Peyer's patch (tissue), 4 donors: ENCODE measurements at regions not wholly inside any gene's neighbourhood (a gene's known extent, or its start where the extent isn't known, plus 50 kb on each side); places are given as distances from the start of the nearest gene placed in this dataset.
"Not testable (repeated sequence)": the region's sequence is repeated elsewhere in the genome, so short reads cannot be mapped to it uniquely, and the experiment has no call there.

Experiments
- DNase-seq, 3 donors: peaks; one replicate each; pipeline ENCODE4 v3.0.0-alpha.2; 2017 to 2019
- H3K27ac ChIP-seq, 4 donors: fragments of 200-600 bp; sonication (generic); one replicate each; pipeline ENCODE4 v1.5.1; 2016 to 2019
- H3K27me3 ChIP-seq, 2 donors: fragments of 200-600 bp; sonication (generic); one replicate each; pipeline ENCODE4 v1.5.1; 2019
- H3K36me3 ChIP-seq, 3 donors: fragments of 200-600 bp; sonication (generic); one replicate each; pipeline ENCODE4 v1.5.1; 2016 to 2019
- H3K4me1 ChIP-seq, 4 donors: fragments of 200-600 bp; sonication (generic); one replicate each; pipeline ENCODE4 v1.5.1; 2016 to 2019
- H3K4me3 ChIP-seq, 4 donors: fragments of 200-600 bp; sonication (generic); 1 replicate in 3 of 4; 2 replicates in 1 of 4; pipeline ENCODE4 v1.5.1; 2016 to 2019; ENCODE audit warnings: mild to moderate bottlenecking in 1 of 4
- H3K9me3 ChIP-seq, 4 donors: fragments of 200-600 bp; sonication (generic); one replicate each; pipeline ENCODE4 v1.5.1; 2016 to 2019; ENCODE audit warnings: mild to moderate bottlenecking in 1 of 4
- CTCF ChIP-seq, 6 experiments: fragments of 450-650 bp in 4 of 6; fragments of 200-600 bp in 2 of 6; sonication (generic) in 1 of 6; IDR thresholded peaks; one replicate each; pipeline ENCODE4 v1.5.1; 2017 to 2019; ENCODE audit warnings: antibody characterized with exemption in 6 of 6, mild to moderate bottlenecking in 3 of 6, moderate library complexity in 1 of 6
- POLR2A ChIP-seq, 2 donors: fragments of 450-650 bp; IDR thresholded peaks; one replicate each; pipeline ENCODE4 v1.5.1; 2017; ENCODE audit warnings: antibody characterized with exemption in 2 of 2, mild to moderate bottlenecking in 2 of 2, moderate library complexity in 2 of 2

- TF ChIP-seq POLR2A (IDR thresholded peaks at IDR 0.05) (no peak), CTCF (IDR thresholded peaks at IDR 0.05) (no peak)
- no peaks in the 10 kb centered on the region for H3K4me1 ChIP-seq
- no peak for DNase-seq
These were observed 88.6 kb downstream of the EIF1AY start for GRCh38 chrY:20664196-20664595.

GRCh38 chrY:20665357-20665756, 89.8 kb downstream of the EIF1AY start:
- H3K27ac ChIP-seq, H3K27me3 ChIP-seq, DNase-seq, H3K4me1 ChIP-seq, H3K9me3 ChIP-seq, H3K4me3 ChIP-seq, H3K36me3 ChIP-seq: not testable (repeated sequence)

More at GRCh38 chrY:20664196-20664595, 88.6 kb downstream of the EIF1AY start:
- H3K36me3 ChIP-seq, result no peaks in the 10 kb centered on the region
- H3K27me3 ChIP-seq, result no peaks in the 10 kb centered on the region
- no peaks in the 10 kb centered on the region for H3K9me3 ChIP-seq
- no peak overlapping the region for H3K27ac ChIP-seq
- H3K4me3 ChIP-seq, result no peak overlapping the region

- Histone ChIP-seq H3K9me3 (no peaks in the 10 kb centered on the region), H3K4me1 (no peaks in the 10 kb centered on the region), H3K36me3 (no peaks in the 10 kb centered on the region), H3K27me3 (no peaks in the 10 kb centered on the region), H3K27ac (no peak overlapping the region), H3K4me3 (no peak overlapping the region)
- no peak for DNase-seq
- no peak for TF ChIP-seq CTCF (IDR thresholded peaks at IDR 0.05)
- TF ChIP-seq POLR2A (IDR thresholded peaks at IDR 0.05), result no peak
These were observed 74.0 kb upstream of the RPS4Y2 start for GRCh38 chrY:20681935-20682334.

GRCh38 chrY:20683371-20683770, 72.5 kb upstream of the RPS4Y2 start:
- no peak overlapping the region for H3K27ac ChIP-seq
- TF ChIP-seq CTCF (IDR thresholded peaks at IDR 0.05) (no peak), POLR2A (IDR thresholded peaks at IDR 0.05) (no peak)
- no peaks in the 10 kb centered on the region for H3K36me3 ChIP-seq
- H3K27me3 ChIP-seq, result no peaks in the 10 kb centered on the region
- no peak for DNase-seq
- no peak overlapping the region for H3K4me3 ChIP-seq
- no peaks in the 10 kb centered on the region for H3K9me3 ChIP-seq
- no peaks in the 10 kb centered on the region for H3K4me1 ChIP-seq

GRCh38 chrY:20686674-20687073, 69.2 kb upstream of the RPS4Y2 start:
- no peak overlapping the region for H3K4me3 ChIP-seq
- no peaks in the 10 kb centered on the region for H3K36me3 ChIP-seq
- DNase-seq, result no peak
- no peaks in the 10 kb centered on the region for H3K9me3 ChIP-seq
- H3K27me3 ChIP-seq, result no peaks in the 10 kb centered on the region
- TF ChIP-seq POLR2A (IDR thresholded peaks at IDR 0.05), result no peak
- TF ChIP-seq CTCF (IDR thresholded peaks at IDR 0.05), result no peak
- no peaks in the 10 kb centered on the region for H3K4me1 ChIP-seq
- H3K27ac ChIP-seq, result no peak overlapping the region
